Small intestine (tissue), 7 donors: ENCODE measurements at regions not wholly inside any gene's neighbourhood (a gene's known extent, or its start where the extent isn't known, plus 50 kb on each side); places are given as distances from the start of the nearest gene placed in this dataset.

Experiments used
- DNase-seq, 2 donors: peaks; one replicate each; pipeline versions ENCODE4 v3.0.0 to v3.0.0-alpha.2; 2013
- FAIRE-seq: peaks from 2 replicates; lab custom pipeline; 2012; peaks lifted over from hg19 to GRCh38; lab: Jason Lieb, UNC
- H3K27ac ChIP-seq, 3 donors: one replicate each; pipeline ENCODE4 v1.5.1; 2013; ENCODE audit warnings: low read length in 2 of 3, mild to moderate bottlenecking in 2 of 3, control low read depth in 1 of 3, inconsistent platforms in 1 of 3, low read depth in 1 of 3, moderate library complexity in 1 of 3
- H3K27me3 ChIP-seq, 3 donors: one replicate each; pipeline ENCODE4 v1.6.1; 2013; ENCODE audit warnings: low read length in 3 of 3, inconsistent platforms in 1 of 3; ENCODE audit not compliant: control insufficient read depth in 3 of 3, insufficient read depth in 3 of 3
- H3K36me3 ChIP-seq, 3 donors: one replicate each; pipeline ENCODE4 v1.6.1; 2013; ENCODE audit warnings: low read length in 3 of 3, inconsistent platforms in 1 of 3, low read depth in 1 of 3, mild to moderate bottlenecking in 1 of 3, moderate library complexity in 1 of 3; ENCODE audit not compliant: control insufficient read depth in 3 of 3, insufficient read depth in 2 of 3
- H3K4me1 ChIP-seq, 3 donors: one replicate each; pipeline ENCODE4 v1.6.1; 2013; ENCODE audit warnings: low read length in 2 of 3, inconsistent platforms in 1 of 3, low read depth in 1 of 3, mild to moderate bottlenecking in 1 of 3, moderate library complexity in 1 of 3; ENCODE audit not compliant: control insufficient read depth in 3 of 3, insufficient read depth in 2 of 3
- H3K4me3 ChIP-seq, 3 donors: one replicate each; pipeline ENCODE4 v1.5.1; 2013; ENCODE audit warnings: low read length in 3 of 3, control low read depth in 1 of 3, inconsistent platforms in 1 of 3, low read depth in 1 of 3, mild to moderate bottlenecking in 1 of 3, moderate library complexity in 1 of 3
- H3K9me3 ChIP-seq, 2 donors: one replicate each; pipeline ENCODE4 v1.6.1; 2013; ENCODE audit warnings: low read depth in 1 of 2, low read length in 1 of 2; ENCODE audit not compliant: control insufficient read depth in 2 of 2, insufficient read depth in 1 of 2
- WGBS, 3 donors: extraction: QIAGEN DNeasy Blood & Tissue Kit; methylation state at CpG; one replicate each; pipeline ENCODE4 v1.1.7; 2013; 5-methylcytosine and 5-hydroxymethylcytosine counted together
- donor health status: healthy with polysubstance abuse.
- donor health status: control.
- donor health status: control.
- donor health status: Bipolar disorder and iron deficiency.
- donor health status: healthy.

DNA sequence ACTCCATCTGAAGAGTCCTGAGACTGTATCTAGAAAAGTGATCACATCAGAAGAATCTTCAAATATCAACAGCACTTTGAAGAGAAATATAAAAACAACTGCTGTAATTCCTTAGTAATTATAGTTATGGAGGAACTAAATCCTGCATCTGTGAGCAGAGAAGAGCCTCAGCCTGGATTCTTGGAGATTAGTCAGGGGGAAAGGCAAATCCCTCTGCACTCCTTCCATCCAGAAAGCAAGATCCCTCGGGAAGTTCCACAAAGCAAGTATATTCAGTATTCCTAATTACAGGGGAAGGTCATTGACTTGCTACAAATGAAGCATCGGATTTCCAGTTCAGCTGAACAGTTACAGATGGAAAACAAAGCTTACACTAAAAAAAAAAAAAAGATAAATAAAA is 256.6 kb upstream of the IPO5 start:
- 68 to 77% (median 77%) methylated on average over 2 of the region's 2 CpGs for WGBS, 3 donors
- H3K27me3 ChIP-seq = peaks cover 0 to 3% (median 0%) of the 10 kb centered on the region in 3 donors
- peaks cover 0 to 6% of the 10 kb centered on the region in 2 donors for H3K9me3 ChIP-seq
- FAIRE-seq (no peak), DNase-seq (no peak)
- H3K4me1 ChIP-seq = no peaks in the 10 kb centered on the region
- H3K4me3 ChIP-seq = no peak overlapping the region
- no peaks in the 10 kb centered on the region for H3K36me3 ChIP-seq
- no peak overlapping the region for H3K27ac ChIP-seq

DNA sequence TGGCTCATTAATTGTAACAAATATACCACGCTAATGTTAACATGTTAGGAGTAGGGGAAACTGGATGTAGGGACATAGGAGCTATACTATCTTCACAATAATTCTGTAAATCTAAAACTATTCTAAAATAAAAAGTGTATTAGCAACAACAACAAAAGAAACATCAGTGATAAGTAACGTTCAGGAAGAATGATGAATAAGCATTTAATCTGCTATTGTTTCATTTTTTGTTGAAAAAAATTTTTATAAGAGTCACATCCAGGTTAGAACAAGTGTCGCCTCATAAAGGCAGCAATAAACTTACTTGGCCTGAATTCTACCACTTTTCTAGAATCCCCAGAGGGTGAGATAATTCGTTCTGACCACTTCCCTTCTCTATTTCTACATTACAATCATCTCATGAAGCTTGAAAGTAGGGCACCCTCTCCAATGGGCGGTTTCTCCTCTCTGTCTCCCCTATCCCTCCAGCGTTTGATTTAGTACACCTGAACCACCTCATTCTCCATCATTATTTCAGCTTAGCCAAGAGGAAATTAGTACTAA is 253.1 kb upstream of the IPO5 start:
- WGBS, 3 donors = 66 to 72% (median 72%) methylated on average over 6 of the region's 6 CpGs
- FAIRE-seq = no peak

DNA sequence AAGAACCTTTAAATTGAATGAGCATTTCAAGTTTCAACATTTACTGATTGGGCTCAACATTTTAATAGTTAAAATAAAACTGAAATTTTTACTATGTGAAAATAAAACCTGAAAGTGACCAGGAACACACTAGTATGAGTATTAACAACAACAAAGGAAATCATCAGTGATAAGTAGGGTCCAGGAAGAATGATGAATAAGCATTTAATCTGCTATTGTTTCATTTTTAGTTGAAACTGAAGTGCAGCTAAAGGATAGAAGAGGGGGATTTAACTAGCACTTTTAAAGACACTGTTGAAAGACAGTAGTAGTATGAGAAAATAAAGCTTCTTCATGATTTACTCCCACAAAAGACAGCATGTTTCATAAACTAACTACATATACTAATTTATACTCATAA is 250.9 kb upstream of the IPO5 start:
- Histone ChIP-seq H3K9me3 (peaks cover 0 to 11% of the 10 kb centered on the region in 2 donors), H3K4me3 (no peak overlapping the region), H3K27ac (no peak overlapping the region), H3K27me3 (peaks cover 0 to 3% (median 0%) of the 10 kb centered on the region in 3 donors), H3K36me3 (no peaks in the 10 kb centered on the region), H3K4me1 (no peaks in the 10 kb centered on the region)
- no peak for DNase-seq
- FAIRE-seq = no peak

More for the DNA sequence above, 253.1 kb upstream of the IPO5 start:
- Histone ChIP-seq H3K27ac (no peak overlapping the region), H3K4me1 (no peaks in the 10 kb centered on the region), H3K36me3 (no peaks in the 10 kb centered on the region), H3K27me3 (peaks cover 0 to 3% (median 0%) of the 10 kb centered on the region in 3 donors), H3K9me3 (peaks cover 0 to 11% of the 10 kb centered on the region in 2 donors), H3K4me3 (no peak overlapping the region)
- DNase-seq = no peak

DNA sequence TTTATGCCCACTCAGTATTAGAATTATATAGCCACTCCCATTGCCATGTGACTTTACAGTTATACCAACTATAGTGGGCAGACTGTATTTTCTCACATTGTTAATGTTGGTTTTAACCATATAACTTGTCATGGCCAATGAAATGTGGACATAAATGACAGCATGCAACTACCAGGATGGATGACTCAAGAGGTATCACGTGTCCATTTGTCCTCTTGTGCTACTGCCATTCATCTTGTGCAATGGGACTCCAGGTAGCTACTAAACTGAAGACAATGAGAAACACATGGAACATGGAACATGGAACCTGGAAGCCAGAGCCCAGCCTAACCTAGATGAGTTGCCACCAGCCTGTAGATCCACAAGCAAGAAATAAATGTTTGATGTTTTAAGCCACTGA is 242.7 kb upstream of the IPO5 start:
- no peaks in the 10 kb centered on the region for H3K36me3 ChIP-seq
- DNase-seq (no peak), FAIRE-seq (no peak)
- H3K9me3 ChIP-seq = peaks cover 0 to 7% of the 10 kb centered on the region in 2 donors
- WGBS, 3 donors = 46 to 61% (median 46%) methylated on average over 1 of the region's 1 CpG
- H3K4me1 ChIP-seq = no peaks in the 10 kb centered on the region
- no peak overlapping the region for H3K27ac ChIP-seq
- no peak overlapping the region for H3K4me3 ChIP-seq
- no peaks in the 10 kb centered on the region for H3K27me3 ChIP-seq

DNA sequence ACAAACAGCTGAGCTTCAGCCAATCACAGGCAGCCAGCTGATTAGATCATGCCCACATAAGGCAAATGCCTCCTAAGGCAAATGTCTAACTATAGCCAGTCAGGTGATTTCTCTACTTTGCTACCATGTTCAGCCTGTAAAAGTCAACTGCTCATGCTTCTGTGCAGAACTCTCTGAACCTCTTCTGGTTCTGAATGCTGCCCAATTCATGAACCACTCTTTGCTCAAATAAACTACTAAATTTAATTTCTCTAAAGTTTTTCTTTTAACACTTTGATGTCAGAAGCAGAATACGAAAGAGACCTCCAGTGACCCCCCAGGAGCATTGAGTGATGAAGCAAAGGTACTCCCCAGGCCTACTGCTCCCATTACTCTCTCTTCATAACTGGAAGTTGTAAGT is 240.7 kb upstream of the IPO5 start:
- Histone ChIP-seq H3K4me1 (no peaks in the 10 kb centered on the region), H3K4me3 (no peak overlapping the region), H3K27me3 (no peaks in the 10 kb centered on the region), H3K27ac (no peak overlapping the region), H3K9me3 (peaks cover 0 to 7% of the 10 kb centered on the region in 2 donors), H3K36me3 (no peaks in the 10 kb centered on the region)
- 68 to 90% (median 90%) methylated on average over 1 of the region's 1 CpG for WGBS, 3 donors
- DNase-seq (no peak), FAIRE-seq (no peak)

DNA sequence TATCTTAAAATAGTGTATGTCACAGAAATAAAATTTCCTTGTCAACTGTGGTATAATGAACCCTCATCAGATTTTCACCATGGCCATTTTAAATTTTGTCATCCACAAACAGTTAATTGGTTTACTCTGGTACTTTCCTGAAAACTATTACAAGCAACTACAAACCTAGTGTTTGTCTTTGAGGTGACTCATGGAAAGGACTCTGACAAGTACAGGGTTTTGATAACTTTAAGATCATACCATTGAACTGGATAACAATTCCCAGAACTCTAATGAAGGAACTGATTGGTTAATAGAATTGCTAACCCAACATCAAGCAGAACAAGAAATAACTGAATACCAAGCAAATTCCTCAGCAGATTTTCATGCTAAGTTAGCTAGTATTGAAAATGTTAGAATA is 237.7 kb upstream of the IPO5 start:
- FAIRE-seq (no peak), DNase-seq (no peak)
- H3K36me3 ChIP-seq = no peaks in the 10 kb centered on the region
- no peak overlapping the region for H3K27ac ChIP-seq
- no peaks in the 10 kb centered on the region for H3K4me1 ChIP-seq
- H3K9me3 ChIP-seq = peaks cover 0 to 7% of the 10 kb centered on the region in 2 donors
- no peaks in the 10 kb centered on the region for H3K27me3 ChIP-seq
- H3K4me3 ChIP-seq = no peak overlapping the region

DNA sequence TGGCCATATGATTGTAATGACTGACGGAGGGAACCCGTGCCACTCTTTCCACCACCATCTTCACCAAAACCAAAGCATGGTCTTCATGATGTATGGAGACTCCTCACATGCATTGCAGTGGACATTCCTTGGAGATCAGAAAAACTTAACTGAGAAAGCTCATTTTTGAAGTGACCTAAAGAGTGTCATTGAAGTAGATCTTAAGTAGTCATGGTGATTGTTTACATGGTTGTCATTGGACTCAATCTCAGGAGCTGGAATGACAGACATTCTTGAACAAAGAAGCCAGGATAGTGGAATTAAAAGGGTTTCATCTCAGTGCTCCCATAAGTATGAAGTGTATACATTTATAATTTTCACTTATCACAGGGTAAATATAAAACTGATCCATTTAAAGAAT is 236.7 kb upstream of the IPO5 start:
- FAIRE-seq (no peak), DNase-seq (no peak)
- Histone ChIP-seq H3K27me3 (no peaks in the 10 kb centered on the region), H3K36me3 (no peaks in the 10 kb centered on the region), H3K27ac (no peak overlapping the region), H3K4me1 (no peaks in the 10 kb centered on the region), H3K4me3 (no peak overlapping the region), H3K9me3 (peaks cover 0 to 7% of the 10 kb centered on the region in 2 donors)
- 65 to 77% (median 66%) methylated on average over 2 of the region's 2 CpGs for WGBS, 3 donors

DNA sequence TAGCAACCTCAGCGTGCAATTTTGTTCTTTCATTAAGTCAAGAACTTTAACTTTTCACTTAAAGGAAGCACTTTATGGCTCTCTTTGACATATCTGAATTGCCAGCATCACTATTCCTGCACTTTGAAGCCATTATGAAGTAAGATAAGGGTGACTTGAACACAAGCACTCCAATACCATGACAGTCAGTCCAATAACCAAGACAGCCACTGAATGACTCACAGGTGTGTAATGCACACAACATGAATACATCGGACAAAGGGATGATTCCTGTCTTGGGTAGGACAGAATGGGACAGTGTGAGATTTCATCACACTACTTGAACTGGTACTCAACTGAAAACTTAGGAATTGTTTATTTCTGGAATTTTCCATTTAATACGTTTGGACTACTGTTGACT is 233.7 kb upstream of the IPO5 start:
- no peak for FAIRE-seq
- no peaks in the 10 kb centered on the region for H3K27me3 ChIP-seq
- H3K4me3 ChIP-seq = no peak overlapping the region
- no peaks in the 10 kb centered on the region for H3K4me1 ChIP-seq
- peak; percentile 2 to 82 for DNase-seq
- no peaks in the 10 kb centered on the region for H3K36me3 ChIP-seq
- H3K9me3 ChIP-seq = no peaks in the 10 kb centered on the region
- peak overlapping the region in 1 of 3 donors; percentile 26 for H3K27ac ChIP-seq
- WGBS, 3 donors = 50 to 70% (median 70%) methylated on average over 3 of the region's 3 CpGs

DNA sequence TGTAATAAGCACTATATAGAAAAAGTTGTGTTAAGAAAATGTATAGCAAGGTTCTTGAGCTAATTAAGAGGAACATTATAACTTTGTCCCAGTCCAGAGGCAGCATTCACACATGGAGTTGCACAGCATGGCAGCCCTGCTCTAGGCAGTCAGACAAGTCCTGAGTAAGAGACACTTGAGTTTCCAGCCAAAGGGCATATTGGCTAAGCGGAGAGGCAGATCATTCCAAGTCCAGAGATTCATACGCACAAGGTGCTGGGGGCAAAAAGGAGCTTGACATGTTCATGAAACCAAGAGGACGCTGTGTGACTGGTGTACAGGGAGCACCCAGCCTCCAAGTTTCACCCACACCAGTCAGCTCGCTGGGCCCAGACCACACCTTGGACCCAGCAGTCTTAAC is 232.6 kb upstream of the IPO5 start:
- Histone ChIP-seq H3K27ac (no peak overlapping the region), H3K27me3 (no peaks in the 10 kb centered on the region), H3K36me3 (no peaks in the 10 kb centered on the region), H3K9me3 (no peaks in the 10 kb centered on the region), H3K4me1 (no peaks in the 10 kb centered on the region), H3K4me3 (no peak overlapping the region)
- DNase-seq = no peak
- no peak for FAIRE-seq
- WGBS, 3 donors = 81 to 90% (median 87%) methylated on average over 4 of the region's 4 CpGs
